GM18507 (cell line): ENCODE measurements at regions not wholly inside any gene's neighbourhood (a gene's known extent, or its start where the extent isn't known, plus 50 kb on each side); places are given as distances from the start of the nearest gene placed in this dataset.
"Not testable (repeated sequence)": the region's sequence is repeated elsewhere in the genome, so short reads cannot be mapped to it uniquely, and the experiment has no call there.

Source experiments
- DNase-seq: peaks from one replicate; pipeline ENCODE4 v3.0.0; 2011; ENCODE audit warnings: low read depth; ENCODE audit not compliant: insufficient read length; ENCODE audit errors: extremely low spot score
- FAIRE-seq: peaks from 2 replicates; lab custom pipeline; 2011; peaks lifted over from hg19 to GRCh38; lab: Jason Lieb, UNC

GRCh38 chr7:89607792-89608191 lies 546.5 kb upstream of the STEAP1 start:
- no peak for FAIRE-seq
- no peak for DNase-seq

GRCh38 chr7:89616829-89617228 lies 537.4 kb upstream of the STEAP1 start:
- not testable (repeated sequence) for DNase-seq, FAIRE-seq

GRCh38 chr7:89618274-89618673 lies 536.0 kb upstream of the STEAP1 start:
- DNase-seq = no peak

GRCh38 chr7:89621925-89622641 lies 532.2 kb upstream of the STEAP1 start:
- FAIRE-seq (no peak), DNase-seq (no peak)

More at GRCh38 chr7:89618274-89618673, 536.0 kb upstream of the STEAP1 start:
- FAIRE-seq = no peak

GRCh38 chr7:89623018-89623672 lies 531.1 kb upstream of the STEAP1 start:
- FAIRE-seq = peak; percentile 77
- peak; percentile 2 for DNase-seq

- not testable (repeated sequence) for DNase-seq, FAIRE-seq
Measured at GRCh38 chr7:89624155-89624554, 530.1 kb upstream of the STEAP1 start.

GRCh38 chr7:89648509-89648908 lies 505.8 kb upstream of the STEAP1 start:
- DNase-seq (no peak), FAIRE-seq (no peak)

- no peak for FAIRE-seq
Measured at GRCh38 chr7:89655946-89656345, 498.3 kb upstream of the STEAP1 start.

GRCh38 chr7:89661876-89662275 lies 492.4 kb upstream of the STEAP1 start:
- FAIRE-seq = no peak
- no peak for DNase-seq

More at GRCh38 chr7:89655946-89656345, 498.3 kb upstream of the STEAP1 start:
- DNase-seq = no peak

GRCh38 chr7:89666136-89666835 lies 488.0 kb upstream of the STEAP1 start:
- DNase-seq (no peak), FAIRE-seq (no peak)

GRCh38 chr7:89680161-89680560 lies 474.1 kb upstream of the STEAP1 start:
- DNase-seq (no peak), FAIRE-seq (no peak)

GRCh38 chr7:89681448-89681847 lies 472.8 kb upstream of the STEAP1 start:
- DNase-seq = no peak
- no peak for FAIRE-seq

GRCh38 chr7:89685287-89685686 lies 469.0 kb upstream of the STEAP1 start:
- no peak for DNase-seq
- FAIRE-seq = no peak

- no peak for DNase-seq
- FAIRE-seq = no peak
Measured at GRCh38 chr7:89687211-89687610, 467.1 kb upstream of the STEAP1 start.

- FAIRE-seq (no peak), DNase-seq (no peak)
Measured at GRCh38 chr7:89695241-89695640, 459.0 kb upstream of the STEAP1 start.

- FAIRE-seq (no peak), DNase-seq (no peak)
Measured at GRCh38 chr7:89714131-89714530, 440.1 kb upstream of the STEAP1 start.

- DNase-seq, FAIRE-seq: not testable (repeated sequence)
Measured at GRCh38 chr7:89718941-89719340, 435.3 kb upstream of the STEAP1 start.

GRCh38 chr7:89728481-89728880 lies 425.8 kb upstream of the STEAP1 start:
- FAIRE-seq (no peak), DNase-seq (no peak)

GRCh38 chr7:89731751-89732445 lies 422.4 kb upstream of the STEAP1 start:
- FAIRE-seq (no peak), DNase-seq (no peak)

- FAIRE-seq = no peak
Measured at GRCh38 chr7:89738549-89738948, 415.7 kb upstream of the STEAP1 start.

More at GRCh38 chr7:89738549-89738948, 415.7 kb upstream of the STEAP1 start:
- DNase-seq = no peak
